ENCODE measurements at regions not wholly inside any gene's neighbourhood (a gene's known extent, or its start where the extent isn't known, plus 50 kb on each side); places are given as distances from the start of the nearest gene placed in this dataset.

- H3K4me3 ChIP-seq (ENCODE audit: low read length), result no peak overlapping the region
- H3F3A ChIP-seq (ENCODE audit: insufficient read depth, low read length), result no peaks in the 10 kb centered on the region
- H4K20me1 ChIP-seq (ENCODE audit: insufficient read depth, low read length), result no peaks in the 10 kb centered on the region
- H2AFZ ChIP-seq (ENCODE audit: low read length), result no peak overlapping the region
- no peaks in the 10 kb centered on the region for H3K4me1 ChIP-seq (ENCODE audit: low read length)
- no peaks in the 10 kb centered on the region for H3K9me3 ChIP-seq (replicated peaks; ENCODE audit: insufficient read depth, low read length)
- no peak overlapping the region for H3K27ac ChIP-seq (ENCODE audit: low read length)
- no peaks in the 10 kb centered on the region for H3K27me3 ChIP-seq (replicated peaks; ENCODE audit: insufficient read depth, low read length)
- no peak overlapping the region for H3K9ac ChIP-seq (ENCODE audit: low read length)
- no peaks in the 10 kb centered on the region for H3K9me2 ChIP-seq (replicated peaks; ENCODE audit: insufficient read depth, low read length)
- no peaks in the 10 kb centered on the region for H3K79me2 ChIP-seq (ENCODE audit: low read length)
- no peak overlapping the region for H3K4me2 ChIP-seq (ENCODE audit: low read depth, low read length)
- no peaks in the 10 kb centered on the region for H3K36me3 ChIP-seq (replicated peaks; ENCODE audit: insufficient read depth, low read length)
- no peak for DNase-seq
- TF ChIP-seq CTCF (IDR thresholded peaks at IDR 0.05; ENCODE audit: low read length) (no peak), EZH2 (optimal IDR thresholded peaks at IDR 0.05; ENCODE audit: low read depth, low read length) (no peak), EZH2phosphoT487 (IDR thresholded peaks at IDR 0.05; ENCODE audit: low read length) (no peak)
Measured at GRCh38 chr2:871175-871727, 79.4 kb upstream of the SNTG2 start.

- H3K9me2 ChIP-seq (replicated peaks; ENCODE audit: insufficient read depth, low read length), result no peaks in the 10 kb centered on the region
- H3K27me3 ChIP-seq (replicated peaks; ENCODE audit: insufficient read depth, low read length), result no peaks in the 10 kb centered on the region
- H3K4me1 ChIP-seq (ENCODE audit: low read length), result no peaks in the 10 kb centered on the region
- no peak for DNase-seq
- no peak overlapping the region for H3K27ac ChIP-seq (ENCODE audit: low read length)
- no peaks in the 10 kb centered on the region for H3K79me2 ChIP-seq (ENCODE audit: low read length)
- H2AFZ ChIP-seq (ENCODE audit: low read length), result no peak overlapping the region
- no peak overlapping the region for H3K4me2 ChIP-seq (ENCODE audit: low read depth, low read length)
- no peaks in the 10 kb centered on the region for H3F3A ChIP-seq (ENCODE audit: insufficient read depth, low read length)
- H3K9me3 ChIP-seq (replicated peaks; ENCODE audit: insufficient read depth, low read length), result no peaks in the 10 kb centered on the region
- no peak overlapping the region for H3K4me3 ChIP-seq (ENCODE audit: low read length)
- no peaks in the 10 kb centered on the region for H4K20me1 ChIP-seq (ENCODE audit: insufficient read depth, low read length)
- no peak for TF ChIP-seq EZH2 (optimal IDR thresholded peaks at IDR 0.05; ENCODE audit: low read depth, low read length)
- TF ChIP-seq CTCF (IDR thresholded peaks at IDR 0.05; ENCODE audit: low read length), result no peak
- TF ChIP-seq EZH2phosphoT487 (IDR thresholded peaks at IDR 0.05; ENCODE audit: low read length), result no peak
- H3K9ac ChIP-seq (ENCODE audit: low read length), result no peak overlapping the region
- H3K36me3 ChIP-seq (replicated peaks; ENCODE audit: insufficient read depth, low read length), result no peaks in the 10 kb centered on the region
Measured at GRCh38 chr2:870426-870825, 80.2 kb upstream of the SNTG2 start.

GRCh38 chr2:869894-870293, 80.8 kb upstream of the SNTG2 start:
- Histone ChIP-seq H3F3A (ENCODE audit: insufficient read depth, low read length) (no peaks in the 10 kb centered on the region), H3K36me3 (replicated peaks; ENCODE audit: insufficient read depth, low read length) (no peaks in the 10 kb centered on the region), H3K9ac (ENCODE audit: low read length) (no peak overlapping the region), H3K27me3 (replicated peaks; ENCODE audit: insufficient read depth, low read length) (no peaks in the 10 kb centered on the region), H3K79me2 (ENCODE audit: low read length) (no peaks in the 10 kb centered on the region), H3K9me3 (replicated peaks; ENCODE audit: insufficient read depth, low read length) (no peaks in the 10 kb centered on the region), H3K4me2 (ENCODE audit: low read depth, low read length) (no peak overlapping the region), H3K27ac (ENCODE audit: low read length) (no peak overlapping the region), H3K4me3 (ENCODE audit: low read length) (no peak overlapping the region), H4K20me1 (ENCODE audit: insufficient read depth, low read length) (no peaks in the 10 kb centered on the region), H2AFZ (ENCODE audit: low read length) (no peak overlapping the region), H3K9me2 (replicated peaks; ENCODE audit: insufficient read depth, low read length) (no peaks in the 10 kb centered on the region), H3K4me1 (ENCODE audit: low read length) (no peaks in the 10 kb centered on the region)
- TF ChIP-seq CTCF (IDR thresholded peaks at IDR 0.05; ENCODE audit: low read length) (no peak), EZH2phosphoT487 (IDR thresholded peaks at IDR 0.05; ENCODE audit: low read length) (no peak), EZH2 (optimal IDR thresholded peaks at IDR 0.05; ENCODE audit: low read depth, low read length) (no peak)
- DNase-seq, result no peak

All from MM.1S (cell line).